ENCODE measurements at regions not wholly inside any gene's neighbourhood (a gene's known extent, or its start where the extent isn't known, plus 50 kb on each side); places are given as distances from the start of the nearest gene placed in this dataset.

DNA sequence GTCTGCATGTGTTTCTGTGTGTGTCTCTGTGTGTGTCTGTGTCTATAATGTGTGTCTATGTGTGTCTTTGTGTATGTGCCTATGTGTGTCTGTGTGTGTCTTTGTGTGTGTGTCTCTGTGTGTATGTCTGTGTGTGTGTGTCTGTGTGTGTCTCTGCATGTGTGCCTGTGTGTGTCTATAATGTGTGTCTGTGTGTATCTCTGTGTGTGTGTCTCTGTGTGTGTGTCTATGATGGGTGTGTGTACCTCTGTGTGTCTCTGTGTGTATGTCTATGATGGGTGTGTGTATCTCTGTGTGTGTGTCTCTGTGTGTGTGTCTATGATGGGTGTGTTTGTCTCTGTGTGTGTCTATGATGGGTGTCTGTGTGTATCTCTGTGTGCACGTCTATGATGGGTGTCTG is 126.2 kb upstream of the GPC1 start:
- H3K4me3 Mint-ChIP-seq (ENCODE audit: unreplicated experiment) = no peak overlapping the region
- H3K4me1 Mint-ChIP-seq (ENCODE audit: low read depth) = no peaks in the 10 kb centered on the region
- no peaks in the 10 kb centered on the region for H3K9me3 Mint-ChIP-seq (ENCODE audit: low read depth)
- no peak for DNase-seq (ENCODE audit: low spot score)
- H3K27me3 Mint-ChIP-seq (ENCODE audit: low read depth) = no peaks in the 10 kb centered on the region
- H3K27ac Mint-ChIP-seq (ENCODE audit: unreplicated experiment) = no peak overlapping the region
- no peaks in the 10 kb centered on the region for H3K36me3 Mint-ChIP-seq (ENCODE audit: low read depth)
- TF ChIP-seq, protein P1, sequence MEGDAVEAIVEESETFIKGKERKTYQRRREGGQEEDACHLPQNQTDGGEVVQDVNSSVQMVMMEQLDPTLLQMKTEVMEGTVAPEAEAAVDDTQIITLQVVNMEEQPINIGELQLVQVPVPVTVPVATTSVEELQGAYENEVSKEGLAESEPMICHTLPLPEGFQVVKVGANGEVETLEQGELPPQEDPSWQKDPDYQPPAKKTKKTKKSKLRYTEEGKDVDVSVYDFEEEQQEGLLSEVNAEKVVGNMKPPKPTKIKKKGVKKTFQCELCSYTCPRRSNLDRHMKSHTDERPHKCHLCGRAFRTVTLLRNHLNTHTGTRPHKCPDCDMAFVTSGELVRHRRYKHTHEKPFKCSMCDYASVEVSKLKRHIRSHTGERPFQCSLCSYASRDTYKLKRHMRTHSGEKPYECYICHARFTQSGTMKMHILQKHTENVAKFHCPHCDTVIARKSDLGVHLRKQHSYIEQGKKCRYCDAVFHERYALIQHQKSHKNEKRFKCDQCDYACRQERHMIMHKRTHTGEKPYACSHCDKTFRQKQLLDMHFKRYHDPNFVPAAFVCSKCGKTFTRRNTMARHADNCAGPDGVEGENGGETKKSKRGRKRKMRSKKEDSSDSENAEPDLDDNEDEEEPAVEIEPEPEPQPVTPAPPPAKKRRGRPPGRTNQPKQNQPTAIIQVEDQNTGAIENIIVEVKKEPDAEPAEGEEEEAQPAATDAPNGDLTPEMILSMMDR (IDR thresholded peaks at IDR 0.05) = no peak

DNA sequence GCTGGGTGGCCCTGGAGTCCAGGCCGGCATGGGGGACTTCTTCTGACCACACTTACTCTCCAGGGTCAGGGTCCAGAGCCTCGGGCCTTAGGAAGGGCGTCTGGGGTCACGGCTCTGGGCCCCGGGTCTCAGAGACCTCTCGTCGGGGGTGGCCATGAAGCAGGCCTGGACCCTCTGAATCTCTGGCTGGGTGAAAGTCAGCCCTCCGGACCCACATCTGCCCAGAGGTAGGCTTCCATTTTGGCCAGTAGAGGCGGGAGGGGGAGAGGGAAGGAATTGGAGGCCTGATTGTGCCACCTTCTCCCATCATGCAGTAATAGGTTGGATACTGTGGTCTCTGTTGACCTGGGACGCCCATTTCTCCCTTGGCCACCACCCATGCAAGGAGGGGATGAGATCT is 125.3 kb upstream of the GPC1 start:
- no peak overlapping the region for H3K4me3 Mint-ChIP-seq (ENCODE audit: unreplicated experiment)
- no peak overlapping the region for H3K27ac Mint-ChIP-seq (ENCODE audit: unreplicated experiment)
- DNase-seq (ENCODE audit: low spot score) = no peak
- H3K27me3 Mint-ChIP-seq (ENCODE audit: low read depth) = no peaks in the 10 kb centered on the region
- peaks cover 4% of the 10 kb centered on the region for H3K4me1 Mint-ChIP-seq (ENCODE audit: low read depth)
- no peaks in the 10 kb centered on the region for H3K36me3 Mint-ChIP-seq (ENCODE audit: low read depth)
- H3K9me3 Mint-ChIP-seq (ENCODE audit: low read depth) = no peaks in the 10 kb centered on the region
- TF ChIP-seq, protein P1 (IDR thresholded peaks at IDR 0.05) = no peak

DNA sequence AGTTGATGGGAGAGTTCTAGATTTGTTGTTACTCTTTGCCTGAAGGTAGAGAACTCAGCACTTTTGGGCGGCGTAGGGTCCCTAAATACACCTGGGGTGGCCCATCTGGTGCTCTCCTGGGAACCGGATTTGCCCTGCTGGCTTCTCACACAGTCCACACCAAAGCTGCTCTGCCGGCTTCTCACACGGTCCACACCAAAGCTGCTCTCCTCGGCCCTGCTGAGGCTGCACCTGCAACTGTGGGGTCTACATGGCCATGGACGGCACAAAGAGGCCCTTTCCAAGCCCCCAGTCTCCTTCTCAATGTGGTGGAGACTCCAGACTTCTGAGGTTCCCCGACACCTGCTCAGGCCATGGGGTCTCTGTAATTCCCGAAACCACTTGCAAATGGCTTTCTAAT is 124.8 kb upstream of the GPC1 start:
- Mint-ChIP-seq H3K4me3 (ENCODE audit: unreplicated experiment) (no peak overlapping the region), H3K4me1 (ENCODE audit: low read depth) (peaks cover 4% of the 10 kb centered on the region), H3K9me3 (ENCODE audit: low read depth) (no peaks in the 10 kb centered on the region), H3K36me3 (ENCODE audit: low read depth) (no peaks in the 10 kb centered on the region), H3K27me3 (ENCODE audit: low read depth) (no peaks in the 10 kb centered on the region), H3K27ac (ENCODE audit: unreplicated experiment) (no peak overlapping the region)
- no peak for DNase-seq (ENCODE audit: low spot score)
- TF ChIP-seq, protein P1 (IDR thresholded peaks at IDR 0.05) = no peak

DNA sequence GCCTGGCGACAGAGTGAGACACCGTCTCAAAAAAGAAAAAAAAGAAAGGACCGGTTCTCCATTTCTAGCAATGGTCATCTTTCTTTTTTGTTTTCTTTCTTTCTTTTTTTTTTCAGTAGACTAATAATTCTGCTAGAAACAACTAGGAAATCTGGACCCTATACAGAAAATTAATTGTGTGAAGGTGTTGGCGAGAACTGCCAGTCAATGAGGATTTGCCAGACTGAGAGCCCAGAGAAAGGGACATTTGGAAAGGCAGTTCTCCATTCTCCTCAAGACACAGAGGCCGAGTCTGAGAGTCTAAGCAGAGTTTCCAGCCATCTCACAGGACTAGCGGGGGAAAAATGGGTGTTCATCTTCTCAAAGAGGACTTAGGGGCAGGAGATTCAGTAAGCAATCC is 123.6 kb upstream of the GPC1 start:
- no peak for DNase-seq (ENCODE audit: low spot score)

DNA sequence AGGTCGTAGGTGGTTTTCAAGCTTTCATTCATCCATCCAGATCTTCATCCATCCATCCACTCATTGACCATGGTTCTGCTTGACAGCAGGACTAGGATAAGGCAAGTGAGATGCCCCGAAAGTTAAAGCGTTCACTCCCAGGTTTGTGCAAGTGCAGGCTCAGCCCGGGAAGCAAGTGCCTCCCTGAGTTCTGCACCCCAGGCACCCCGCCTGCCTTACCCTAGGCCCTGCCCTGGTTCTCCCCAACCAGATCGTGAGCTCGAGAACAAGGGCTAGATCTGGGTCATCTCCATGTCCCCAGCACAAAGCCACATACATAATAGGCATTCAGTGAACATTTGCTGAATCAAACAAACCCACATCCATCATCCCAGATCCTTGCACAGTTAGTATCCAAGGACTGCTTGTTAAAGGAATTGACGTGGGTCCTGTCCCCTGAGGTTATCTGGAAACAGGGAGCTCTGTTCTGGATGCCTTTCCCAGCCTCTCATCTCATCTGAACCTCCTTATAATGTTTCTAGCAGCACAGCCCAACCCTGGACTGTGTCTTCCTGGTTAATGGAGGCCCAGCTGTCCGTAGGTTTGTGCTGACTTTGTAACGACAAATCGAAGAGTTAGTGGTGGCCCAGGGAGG is 116.1 kb upstream of the GPC1 start:
- peaks cover 10% of the 10 kb centered on the region for H3K9me3 Mint-ChIP-seq (ENCODE audit: low read depth)
- no peaks in the 10 kb centered on the region for H3K27me3 Mint-ChIP-seq (ENCODE audit: low read depth)
- TF ChIP-seq, protein P1 (IDR thresholded peaks at IDR 0.05) = no peak
- no peak for DNase-seq (ENCODE audit: low spot score)
- H3K4me1 Mint-ChIP-seq (ENCODE audit: low read depth) = peaks cover 38% of the 10 kb centered on the region
- H3K27ac Mint-ChIP-seq (ENCODE audit: unreplicated experiment) = peak overlapping the region; percentile 96
- no peak overlapping the region for H3K4me3 Mint-ChIP-seq (ENCODE audit: unreplicated experiment)
- no peaks in the 10 kb centered on the region for H3K36me3 Mint-ChIP-seq (ENCODE audit: low read depth)

More for the DNA sequence above, 123.6 kb upstream of the GPC1 start:
- no peak overlapping the region for H3K27ac Mint-ChIP-seq (ENCODE audit: unreplicated experiment)
- no peaks in the 10 kb centered on the region for H3K27me3 Mint-ChIP-seq (ENCODE audit: low read depth)
- no peak overlapping the region for H3K4me3 Mint-ChIP-seq (ENCODE audit: unreplicated experiment)
- H3K36me3 Mint-ChIP-seq (ENCODE audit: low read depth) = no peaks in the 10 kb centered on the region
- peaks cover 10% of the 10 kb centered on the region for H3K9me3 Mint-ChIP-seq (ENCODE audit: low read depth)
- peaks cover 4% of the 10 kb centered on the region for H3K4me1 Mint-ChIP-seq (ENCODE audit: low read depth)
- TF ChIP-seq, protein P1 (IDR thresholded peaks at IDR 0.05) = no peak
